A549 (cell line): ENCODE measurements at regions not wholly inside any gene's neighbourhood (a gene's known extent, or its start where the extent isn't known, plus 50 kb on each side); places are given as distances from the start of the nearest gene placed in this dataset.

ENCODE experiments used
- ATAC-seq, 2 experiments: fragments of 200-7000 bp in 1 of 2; fragments of >200 bp in 1 of 2; cut with Nextera tagmentation in 1 of 2; cut with Tn5 transposase in 1 of 2; 3 replicates each; pipeline versions ENCODE4 v1.8.0 to v1.9.1; 2018 to 2020; ENCODE audit warnings: mild to moderate bottlenecking in 1 of 2, moderate library complexity in 1 of 2
- CTCF ChIA-PET: fragments of 300-600 bp; sonication (Branson Sonifier 250); formaldehyde crosslinking; extraction: SDS; loops from one replicate; lab custom pipeline; 2021; ENCODE audit warnings: antibody characterized with exemption, inconsistent platforms; lab: Yijun Ruan, JAX
- POLR2A ChIA-PET: fragments of 350-600 bp; formaldehyde crosslinking; extraction: SDS; loops from one replicate; lab custom pipeline; 2021; ENCODE audit warnings: antibody characterized with exemption, inconsistent platforms; lab: Yijun Ruan, JAX
- DNase-seq, 2 experiments: peaks; one replicate each; pipeline versions ENCODE4 v3.0.0 to v3.0.0-alpha.2; 2011 to 2016; ENCODE audit warnings: low read depth in 1 of 2, low spot score in 1 of 2
- FAIRE-seq: peaks from 2 replicates; lab custom pipeline; 2011; peaks lifted over from hg19 to GRCh38; lab: Jason Lieb, UNC
- H3K27ac ChIP-seq, 2 experiments: fragments of >200 bp; sonication (Bioruptor Twin); formaldehyde crosslinking; 3 replicates each; pipeline ENCODE4 v1.5.1; 2016 to 2017
- H3K4me1 ChIP-seq: fragments of >200 bp; sonication (Bioruptor Twin); formaldehyde crosslinking; 3 replicates; pipeline ENCODE4 v1.6.1; 2016
- H3K4me2 ChIP-seq: fragments of >200 bp; sonication (Bioruptor Twin); formaldehyde crosslinking; 3 replicates; pipeline ENCODE4 v1.6.1; 2016
- H3K4me3 ChIP-seq: fragments of >200 bp; sonication (Bioruptor Twin); formaldehyde crosslinking; 3 replicates; pipeline ENCODE4 v1.5.1; 2016
- H3K9me3 ChIP-seq: fragments of >200 bp; sonication (Bioruptor Twin); formaldehyde crosslinking; 3 replicates; pipeline ENCODE4 v1.6.1; 2016
- ATOH8 ChIP-seq: fragments of 250-450 bp; sonication (Bioruptor Pico); IDR thresholded peaks from 2 replicates; pipeline ENCODE4 v1.5.0; 2020; ENCODE audit warnings: low read depth, mild to moderate bottlenecking, moderate library complexity
- BHLHE40 ChIP-seq: IDR thresholded peaks from 2 replicates; pipeline ENCODE4 v1.6.1; 2012; ENCODE audit warnings: low read depth, low read length, inconsistent platforms
- CEBPB ChIP-seq, 2 experiments: fragments of >200 bp in 1 of 2; sonication (Bioruptor Twin) in 1 of 2; formaldehyde crosslinking in 1 of 2; IDR thresholded peaks; 2 replicates each; pipeline ENCODE4 v1.6.1; 2012 to 2016
- ELK1 ChIP-seq: fragments of 150-350 bp; IDR thresholded peaks from 2 replicates; pipeline ENCODE4 v1.6.1; 2014; ENCODE audit warnings: low read depth, mild to moderate bottlenecking, low read length
- FOSB ChIP-seq: fragments of 250-450 bp; sonication (Bioruptor Pico); IDR thresholded peaks from 2 replicates; pipeline ENCODE4 v1.5.0; 2020; ENCODE audit warnings: mild to moderate bottlenecking, moderate library complexity
- FOSL2 ChIP-seq, 2 experiments: fragments of 450-650 bp in 1 of 2; fragments of >200 bp in 1 of 2; sonication (Bioruptor Twin) in 1 of 2; formaldehyde crosslinking; IDR thresholded peaks; 2 replicates each; pipeline versions ENCODE4 v1.5.0 to v1.6.1; 2016 to 2020; ENCODE audit warnings: mild to moderate bottlenecking in 1 of 2, moderate library complexity in 1 of 2
- GATA3 ChIP-seq: IDR thresholded peaks from 2 replicates; pipeline ENCODE4 v1.6.1; 2012; ENCODE audit warnings: borderline replicate concordance
- HDAC2 ChIP-seq: fragments of 200-600 bp; sonication (generic); IDR thresholded peaks from 2 replicates; pipeline ENCODE4 v1.6.1; 2016
- HES2 ChIP-seq: fragments of >200 bp; sonication (Bioruptor Twin); formaldehyde crosslinking; IDR thresholded peaks from 2 replicates; pipeline ENCODE4 v1.6.1; 2016
- HEYL ChIP-seq: fragments of 250-450 bp; sonication (Bioruptor Pico); IDR thresholded peaks from 2 replicates; pipeline ENCODE4 v1.8.0; 2021; ENCODE audit warnings: mild to moderate bottlenecking, moderate library complexity
- HOXA7 ChIP-seq: fragments of 250-450 bp; sonication (Bioruptor Pico); IDR thresholded peaks from 2 replicates; pipeline ENCODE4 v1.5.0; 2020; ENCODE audit warnings: mild to moderate bottlenecking, moderate library complexity
- HOXB13 ChIP-seq: fragments of 250-450 bp; sonication (Bioruptor Pico); IDR thresholded peaks from 2 replicates; pipeline ENCODE4 v1.5.0; 2020; ENCODE audit warnings: low read depth, mild to moderate bottlenecking, moderate library complexity
- JUNB ChIP-seq: fragments of >200 bp; sonication (Bioruptor Twin); formaldehyde crosslinking; IDR thresholded peaks from 2 replicates; pipeline ENCODE4 v1.6.1; 2016
- MAFK ChIP-seq: fragments of 450-650 bp; IDR thresholded peaks from 2 replicates; pipeline ENCODE4 v1.6.1; 2014; ENCODE audit not compliant: partially characterized antibody
- MAX ChIP-seq: IDR thresholded peaks from 2 replicates; pipeline ENCODE4 v1.6.1; 2012
- MYC ChIP-seq: IDR thresholded peaks from 2 replicates; pipeline ENCODE4 v1.6.1; 2012; ENCODE audit warnings: mild to moderate bottlenecking, inconsistent platforms, low read length, improper control_type of control experiment, borderline replicate concordance
- NR3C1 ChIP-seq: fragments of >200 bp; sonication (Bioruptor Twin); formaldehyde crosslinking; IDR thresholded peaks from 3 replicates; pipeline ENCODE4 v1.6.1; 2017
- REST ChIP-seq: fragments of 200-600 bp; sonication (generic); IDR thresholded peaks from 2 replicates; pipeline ENCODE4 v1.6.1; 2016; ENCODE audit warnings: antibody characterized with exemption, mild to moderate bottlenecking, moderate library complexity
- RFX5 ChIP-seq: fragments of 450-650 bp; IDR thresholded peaks from 2 replicates; pipeline ENCODE4 v1.7.1; 2014; ENCODE audit warnings: antibody characterized with exemption, mild to moderate bottlenecking, moderate library complexity
- SMC3 ChIP-seq: fragments of >200 bp; sonication (Bioruptor Twin); formaldehyde crosslinking; IDR thresholded peaks from 3 replicates; pipeline ENCODE4 v1.6.1; 2018; ENCODE audit warnings: inconsistent platforms
- ZNF302 ChIP-seq: fragments of 250-450 bp; sonication (Bioruptor Pico); IDR thresholded peaks from 2 replicates; pipeline ENCODE4 v1.9.0; 2021; ENCODE audit warnings: inconsistent platforms, mild to moderate bottlenecking, moderate library complexity
- WGBS: methylation state at CpG from one replicate; pipeline ENCODE4 v1.1.6; 2017; ENCODE audit errors: missing lambda C conversion rate; 5-methylcytosine and 5-hydroxymethylcytosine counted together

GRCh38 chrX:110491846-110492620 lies 133.4 kb downstream of the RTL9 start:
- DNase-seq (no peak), ATAC-seq (no peak), FAIRE-seq (no peak)
- TF ChIP-seq MAFK (no peak), HOXB13 (no peak), FOSL2 (IDR thresholded peaks at IDR 0.05) (no peak), FOSL2 (CRISPR knock-in tag; IDR thresholded peaks at IDR 0.05) (no peak), HEYL (CRISPR knock-in tag) (no peak), JUNB (no peak), HOXA7 (CRISPR knock-in tag) (no peak), REST (no peak), BHLHE40 (no peak), GATA3 (no peak), MYC (no peak), ZNF302 (no peak)
- ChIA-PET CTCF (interaction anchor here (1.3 kb wide), 1 partner anchor 10 kb away, joined by 3 read pairs; no protein-coding TSS in a partner anchor), POLR2A (no interaction called here)
- H3K4me1 ChIP-seq = no peaks in the 10 kb centered on the region
- H3K9me3 ChIP-seq = no peaks in the 10 kb centered on the region
- no peak overlapping the region for H3K27ac ChIP-seq
- 21% methylated on average over 6 of the region's 8 CpGs for WGBS
- H3K4me3 ChIP-seq = no peak overlapping the region
- H3K4me2 ChIP-seq = no peak overlapping the region

GRCh38 chrX:110504947-110505346 lies 146.3 kb downstream of the RTL9 start:
- ATAC-seq (no peak), DNase-seq (no peak), FAIRE-seq (no peak)
- whole genome bisulfite sequencing = 24% methylated on average over 6 of the region's 6 CpGs
- ChIA-PET CTCF (no interaction called here), POLR2A (no interaction called here)
- no peak overlapping the region for H3K27ac ChIP-seq
- no peak overlapping the region for H3K4me2 ChIP-seq
- H3K4me3 ChIP-seq = no peak overlapping the region
- no peak for TF ChIP-seq SMC3
- H3K9me3 ChIP-seq = no peaks in the 10 kb centered on the region
- H3K4me1 ChIP-seq = no peaks in the 10 kb centered on the region

GRCh38 chrX:110509755-110510532 lies 151.3 kb downstream of the RTL9 start:
- H3K9me3 ChIP-seq = no peaks in the 10 kb centered on the region
- TF ChIP-seq FOSB (CRISPR knock-in tag) = no peak
- no peak for TF ChIP-seq RFX5
- no peak for TF ChIP-seq HDAC2
- no peak for TF ChIP-seq CEBPB (IDR thresholded peaks at IDR 0.05)
- no peak for TF ChIP-seq ATOH8 (CRISPR knock-in tag)
- TF ChIP-seq NR3C1 = no peak
- TF ChIP-seq ZNF302 = no peak
- no peak for TF ChIP-seq MAX
- no peak for TF ChIP-seq ELK1
- TF ChIP-seq MYC = no peak
- no peak for TF ChIP-seq HES2
- 3% methylated on average over 2 of the region's 2 CpGs for WGBS
- no peak overlapping the region for H3K4me2 ChIP-seq
- H3K4me1 ChIP-seq = no peaks in the 10 kb centered on the region
- ATAC-seq (no peak), FAIRE-seq (peak; percentile 97), DNase-seq (no peak)
- H3K27ac ChIP-seq = no peak overlapping the region
- ChIA-PET POLR2A (no interaction called here), CTCF (no interaction called here)
- H3K4me3 ChIP-seq = no peak overlapping the region
